ENCODE measurements at regions not wholly inside any gene's neighbourhood (a gene's known extent, or its start where the extent isn't known, plus 50 kb on each side); places are given as distances from the start of the nearest gene placed in this dataset.
"Not testable (repeated sequence)": the region's sequence is repeated elsewhere in the genome, so short reads cannot be mapped to it uniquely, and the experiment has no call there.

DNA sequence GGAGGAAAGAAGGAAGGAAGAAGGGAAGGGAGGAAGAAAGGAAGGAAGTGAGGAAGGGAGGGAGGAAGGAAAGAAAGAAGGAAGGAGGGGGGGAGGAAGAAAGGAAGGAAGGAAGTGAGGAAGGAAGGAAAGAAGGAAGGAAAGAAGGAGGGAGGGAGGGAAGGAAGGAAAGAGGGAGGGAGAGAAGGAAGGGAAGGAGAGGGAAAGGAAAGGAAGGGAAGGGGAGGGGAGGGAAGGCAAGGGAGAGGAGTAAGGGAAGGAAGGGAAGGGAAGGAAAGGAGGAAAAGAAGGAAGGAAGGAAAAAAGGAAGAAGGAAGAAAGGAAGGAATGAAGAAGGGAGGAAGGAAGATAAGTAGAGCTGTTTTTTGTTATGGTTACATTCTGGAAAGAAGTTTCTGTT lies 141.2 kb downstream of the LRRC3B start:
- DNase-seq (ENCODE audit: low spot score) = no peak

DNA sequence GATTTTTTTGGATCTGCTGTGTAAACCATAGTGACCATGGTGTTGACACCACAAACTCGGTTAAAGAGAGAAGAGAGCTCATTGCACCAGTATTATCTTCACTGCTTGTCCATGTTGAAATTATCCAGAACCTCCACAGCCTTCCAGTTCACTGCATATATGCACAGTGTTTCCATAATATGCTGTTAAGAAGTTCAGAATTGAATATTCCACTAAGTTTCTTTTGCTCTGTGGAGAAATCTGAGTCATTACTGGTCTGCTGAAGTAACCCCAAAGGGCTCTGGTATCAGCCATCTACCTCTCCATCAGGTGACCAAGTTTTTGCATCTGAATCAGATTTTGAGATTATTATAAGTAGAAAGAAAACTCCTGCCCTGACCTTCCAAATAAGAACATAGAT lies 143.5 kb downstream of the LRRC3B start:
- no peak for DNase-seq (ENCODE audit: low spot score)

DNA sequence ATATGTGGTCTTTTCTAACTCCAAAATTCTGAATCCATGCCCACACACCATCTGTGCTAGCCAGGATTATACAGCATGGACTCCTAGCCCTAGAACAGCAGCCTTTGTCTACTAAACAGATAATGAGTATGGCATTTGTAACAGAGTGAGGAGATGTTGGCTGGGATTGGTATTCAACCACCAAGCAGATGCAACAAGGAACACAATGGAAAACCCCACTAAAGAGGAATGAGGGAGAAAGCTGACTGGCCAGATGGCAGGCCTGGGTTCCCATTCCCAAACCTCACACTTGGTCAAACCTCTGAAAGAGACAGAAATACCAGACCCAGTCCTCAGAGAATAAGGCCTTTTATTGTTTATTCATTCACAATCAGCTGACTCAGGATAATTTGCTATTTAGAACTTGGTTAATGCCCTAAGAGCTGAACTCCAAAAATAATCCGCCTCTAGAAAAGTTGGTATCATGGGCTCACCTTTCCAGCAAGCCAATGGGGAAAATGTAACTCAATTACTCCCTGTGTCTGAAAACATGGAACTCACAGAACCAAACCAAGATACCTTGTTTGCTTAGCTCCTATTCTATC lies 145.6 kb downstream of the LRRC3B start:
- no peak for DNase-seq (ENCODE audit: low spot score)

DNA sequence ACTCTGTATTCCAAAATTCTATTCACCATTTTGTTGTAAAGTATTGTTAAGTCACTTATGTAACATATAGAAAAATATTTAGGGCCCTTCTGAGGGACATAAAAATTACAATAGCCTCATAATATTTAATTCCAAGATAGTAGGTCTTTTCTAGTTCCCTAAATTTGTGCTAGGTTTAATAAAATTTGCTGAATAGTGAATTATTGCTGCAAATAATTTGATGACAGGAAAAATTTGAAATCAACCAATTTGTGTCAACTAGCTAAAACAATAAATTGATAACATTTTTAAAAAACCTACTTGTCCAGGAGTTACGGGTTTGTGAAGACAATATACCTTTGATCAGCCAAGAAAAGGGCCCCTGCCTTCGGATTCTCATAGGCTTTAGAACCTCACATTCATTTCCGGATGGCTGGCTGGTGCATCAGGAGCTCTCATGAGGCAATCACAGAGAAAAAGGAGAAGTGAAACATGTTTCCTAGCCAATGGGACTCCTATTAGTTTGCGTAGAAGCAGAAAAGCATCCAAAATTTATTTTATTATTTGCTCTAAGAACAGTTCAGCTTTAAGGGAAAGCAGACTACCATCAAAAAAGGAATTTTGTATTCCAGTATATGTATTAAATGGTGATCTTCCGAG lies 177.2 kb downstream of the LRRC3B start:
- DNase-seq (ENCODE audit: low spot score) = no peak

DNA sequence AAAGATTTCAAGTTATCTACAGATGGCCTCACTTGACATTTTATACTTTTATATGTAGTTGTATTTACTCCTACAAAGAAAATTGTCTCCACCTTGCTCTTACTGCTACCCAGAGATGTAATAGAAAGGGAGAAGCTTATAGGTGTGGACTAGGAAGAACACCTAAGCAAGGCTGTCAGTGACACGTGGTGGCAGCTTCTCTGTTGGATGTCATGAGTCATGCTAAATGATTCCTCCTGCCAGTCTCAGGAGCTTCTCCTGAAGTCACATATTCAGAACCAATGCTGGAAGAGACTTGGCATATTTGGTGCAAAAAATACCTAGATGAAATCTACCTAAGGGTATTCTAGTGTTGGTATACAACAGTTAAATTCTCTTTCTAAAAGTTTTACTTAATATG lies 184.7 kb downstream of the LRRC3B start:
- no peak for DNase-seq (ENCODE audit: low spot score)

DNA sequence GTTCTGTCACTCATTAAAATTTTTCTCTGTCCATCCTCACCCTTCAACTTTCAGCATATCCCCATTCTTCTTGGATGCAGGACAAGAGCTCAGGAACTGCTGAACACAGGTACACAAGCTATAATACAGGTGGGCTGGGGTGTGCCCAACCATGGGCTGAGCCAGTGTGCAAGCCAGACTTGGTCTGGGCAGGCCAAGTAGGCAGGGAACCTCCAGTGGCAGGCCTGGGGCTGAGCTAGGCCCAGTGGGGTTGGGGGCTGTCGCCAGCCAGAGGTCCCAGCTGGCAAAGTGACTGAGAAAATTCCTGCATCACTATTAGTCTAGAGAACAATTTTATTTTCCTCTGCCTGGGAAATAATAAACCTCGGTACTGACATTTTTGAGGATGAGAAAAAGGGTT lies 202.9 kb downstream of the LRRC3B start:
- DNase-seq (ENCODE audit: low spot score) = no peak

DNA sequence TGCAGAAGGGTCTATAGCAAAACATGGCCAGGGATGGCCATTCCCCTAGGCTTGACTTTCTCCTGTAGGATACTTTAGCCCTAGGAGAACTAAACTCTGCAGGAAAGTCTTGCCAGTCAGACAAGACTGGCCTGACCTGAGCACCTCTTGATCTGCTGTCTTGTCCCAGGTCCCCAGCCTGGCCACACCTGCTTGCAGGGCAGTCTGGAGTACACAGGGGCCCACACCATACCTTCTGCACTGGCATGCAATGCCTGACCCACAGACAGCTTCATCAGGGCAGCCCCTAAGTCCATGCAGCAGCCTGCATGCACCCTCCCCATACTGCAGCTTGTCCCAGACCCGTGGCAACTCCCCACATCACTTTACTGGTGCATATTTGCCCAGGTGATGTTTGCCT lies 204.6 kb downstream of the LRRC3B start:
- no peak for DNase-seq (ENCODE audit: low spot score)

DNA sequence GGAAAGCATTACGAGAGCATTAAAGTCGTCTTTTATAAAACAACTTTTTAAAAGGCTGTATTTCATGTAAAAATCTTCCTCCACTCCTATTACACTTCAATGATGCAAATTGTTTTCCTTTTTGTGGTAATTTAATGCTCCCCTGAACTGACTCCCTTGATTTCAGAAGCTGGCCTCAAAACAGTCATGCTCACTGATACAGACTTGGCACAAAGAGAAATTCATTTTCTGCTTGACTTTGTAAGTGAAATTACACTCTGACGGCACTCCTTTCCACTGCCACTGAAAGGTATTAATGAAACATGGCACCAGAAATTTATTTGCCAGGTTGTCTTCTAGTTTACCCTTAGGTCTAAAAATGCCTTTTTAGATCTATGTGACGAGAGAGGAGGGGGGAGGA lies 215.5 kb downstream of the LRRC3B start:
- no peak for DNase-seq (ENCODE audit: low spot score)

DNA sequence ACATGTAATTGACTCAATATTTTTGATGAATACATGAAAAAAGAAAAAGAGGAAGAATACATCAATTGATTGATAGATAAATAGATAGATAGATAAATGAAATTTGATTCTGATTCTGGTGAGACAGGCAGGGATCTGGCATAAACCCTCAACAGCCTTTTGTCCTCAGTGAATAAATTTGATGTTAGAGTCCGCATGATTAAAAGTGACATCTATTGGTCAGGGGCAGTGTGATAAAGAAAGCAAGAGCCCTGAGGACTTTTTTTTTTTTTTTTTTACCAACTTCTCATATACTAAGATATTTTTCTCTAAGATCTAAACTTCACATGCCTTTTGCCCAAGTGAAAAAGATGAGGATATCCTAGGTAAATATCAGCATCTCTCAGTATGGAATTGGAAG lies 216.4 kb downstream of the LRRC3B start:
- no peak for DNase-seq (ENCODE audit: low spot score)

DNA sequence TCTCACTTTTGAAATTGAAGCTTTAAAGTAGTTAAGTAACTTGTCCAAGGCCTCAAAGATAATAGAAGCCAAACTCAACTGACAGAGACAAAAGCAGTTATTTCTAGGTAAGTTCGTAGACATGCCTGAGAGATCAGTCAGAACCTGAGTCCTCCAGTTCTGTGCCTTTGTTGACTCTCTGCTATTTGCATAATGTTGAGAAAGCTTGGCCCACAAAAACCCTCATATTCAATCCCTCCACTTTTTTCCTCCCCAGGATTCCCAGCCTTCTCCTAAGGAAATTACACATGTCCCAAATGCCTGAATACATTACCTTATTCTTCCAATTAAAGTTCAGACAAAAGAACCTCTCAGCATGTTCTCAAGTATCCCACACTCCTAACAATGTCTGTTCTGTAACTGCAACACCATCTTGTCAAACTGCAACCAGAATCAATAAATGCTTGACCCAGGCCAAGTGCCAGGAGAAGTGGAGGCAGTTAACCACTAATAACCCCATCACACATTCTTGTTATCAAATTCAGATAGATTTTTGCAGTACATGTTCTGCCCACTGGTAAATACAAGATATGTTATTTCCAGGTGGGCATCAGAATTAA lies 217.8 kb downstream of the LRRC3B start:
- no peak for DNase-seq (ENCODE audit: low spot score)

DNA sequence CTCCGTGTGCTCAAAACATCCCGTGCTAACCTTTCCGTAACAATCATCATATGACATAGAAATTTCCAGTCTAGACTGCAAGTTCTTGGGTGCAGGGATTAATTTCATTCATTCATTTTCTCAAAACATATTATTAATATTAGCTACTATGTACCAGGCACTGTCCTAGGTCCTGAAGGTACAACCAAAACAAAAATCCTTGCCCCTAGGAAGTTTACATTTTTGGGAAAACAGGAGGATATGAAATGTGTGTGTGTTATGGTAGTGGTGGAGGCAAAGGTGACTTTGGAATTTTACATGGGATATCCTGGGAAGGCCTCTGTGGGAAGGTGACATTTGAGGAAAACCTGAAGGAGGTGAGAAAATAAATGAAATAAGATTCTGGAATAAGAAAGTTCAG lies 222.6 kb downstream of the LRRC3B start:
- no peak for DNase-seq (ENCODE audit: low spot score)

DNA sequence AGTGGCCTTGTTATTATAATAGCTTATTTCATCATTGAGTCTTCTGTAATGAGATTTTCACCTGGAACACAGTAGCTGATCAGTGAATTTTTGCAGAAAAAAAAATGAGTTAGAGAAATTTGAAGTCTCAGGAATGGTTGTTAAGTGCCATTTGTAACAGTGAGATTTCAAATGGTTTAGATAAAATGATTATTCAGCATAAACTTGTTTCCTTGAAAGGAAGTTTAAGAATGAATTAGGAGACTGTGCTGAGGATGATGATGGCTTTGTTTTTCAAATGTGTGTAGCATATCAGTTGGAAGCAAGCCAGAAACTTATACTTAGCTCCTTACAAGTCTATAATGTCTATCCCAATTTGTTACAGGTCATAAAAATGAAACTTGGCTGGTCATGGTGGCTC lies 225.1 kb downstream of the LRRC3B start:
- no peak for DNase-seq (ENCODE audit: low spot score)

DNA sequence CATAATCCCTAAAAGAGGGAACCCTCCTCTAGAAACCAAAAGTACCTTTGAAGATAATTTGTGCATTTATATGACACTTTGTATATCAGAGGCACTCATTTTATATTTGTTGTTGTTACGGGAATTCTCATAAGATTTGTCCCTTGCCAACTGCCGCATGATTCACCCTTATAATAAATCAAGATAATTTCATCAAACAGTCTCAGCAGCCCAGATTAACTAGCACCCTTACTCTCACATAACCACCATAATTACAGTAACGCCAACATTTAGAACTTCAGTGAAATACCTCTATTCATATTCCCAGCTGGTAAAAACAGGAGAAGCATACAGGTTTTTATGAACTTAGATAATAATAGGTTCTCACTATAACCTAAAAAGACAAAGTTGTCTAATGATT lies 271.9 kb downstream of the LRRC3B start:
- DNase-seq (ENCODE audit: low spot score) = no peak

DNA sequence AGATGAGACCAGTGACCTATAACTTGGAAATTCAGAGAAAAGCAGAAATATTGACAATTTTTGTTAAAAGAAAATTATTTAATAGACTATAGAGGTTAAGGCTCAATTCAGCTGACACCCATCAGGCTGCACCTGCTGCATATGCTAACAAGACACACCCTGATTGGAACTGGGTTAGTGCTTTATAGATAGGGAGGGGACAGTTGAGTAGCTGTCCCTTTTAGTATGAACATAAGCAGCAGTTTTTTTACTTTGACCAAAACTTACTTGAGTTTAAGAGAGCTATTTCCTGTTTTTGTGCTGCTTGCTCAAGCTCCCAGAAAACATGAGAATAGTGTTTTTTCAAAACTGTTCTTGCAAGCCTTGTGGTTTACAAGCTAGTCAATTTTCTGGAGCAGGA lies 292.6 kb downstream of the LRRC3B start:
- DNase-seq (ENCODE audit: low spot score) = no peak

DNA sequence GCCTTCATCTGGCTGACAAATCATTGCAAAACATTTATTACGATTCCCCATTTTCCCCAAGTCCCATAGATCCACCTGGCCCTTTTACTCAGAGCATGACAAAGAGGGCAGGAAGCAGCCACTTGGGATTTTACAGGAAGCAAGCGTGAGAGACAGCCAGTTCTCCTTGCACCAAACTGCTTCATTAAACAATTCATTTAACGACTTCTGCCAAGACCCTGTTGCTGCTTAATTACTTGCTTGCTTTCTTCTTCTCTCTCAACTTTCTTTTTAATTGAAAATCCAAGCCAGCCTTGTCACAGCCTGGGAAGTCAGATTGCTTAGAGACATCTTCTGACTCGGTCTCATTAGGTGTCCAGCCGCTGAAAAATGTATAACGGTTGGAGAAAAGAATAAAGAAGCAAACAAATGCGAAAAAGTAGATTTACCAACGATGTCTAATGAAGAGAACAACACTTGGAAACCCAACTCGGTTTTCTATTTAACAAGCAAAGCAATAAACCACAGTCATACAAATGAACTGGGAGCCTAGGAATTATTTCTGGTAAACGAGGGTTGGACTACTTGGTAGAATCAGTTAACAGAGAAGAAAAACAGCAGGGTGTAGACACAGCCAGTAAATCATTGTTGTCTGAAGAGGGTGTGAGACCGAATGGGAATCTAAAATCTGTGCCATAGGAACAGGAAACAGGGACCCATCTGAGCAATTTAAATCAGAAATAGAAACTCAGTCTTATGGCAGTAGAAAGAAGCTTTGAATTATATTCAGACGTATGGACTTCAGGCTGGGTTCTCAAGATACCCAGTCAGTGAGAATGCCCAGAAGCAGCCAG lies 298.3 kb downstream of the LRRC3B start:
- DNase-seq (ENCODE audit: low spot score) = no peak

DNA sequence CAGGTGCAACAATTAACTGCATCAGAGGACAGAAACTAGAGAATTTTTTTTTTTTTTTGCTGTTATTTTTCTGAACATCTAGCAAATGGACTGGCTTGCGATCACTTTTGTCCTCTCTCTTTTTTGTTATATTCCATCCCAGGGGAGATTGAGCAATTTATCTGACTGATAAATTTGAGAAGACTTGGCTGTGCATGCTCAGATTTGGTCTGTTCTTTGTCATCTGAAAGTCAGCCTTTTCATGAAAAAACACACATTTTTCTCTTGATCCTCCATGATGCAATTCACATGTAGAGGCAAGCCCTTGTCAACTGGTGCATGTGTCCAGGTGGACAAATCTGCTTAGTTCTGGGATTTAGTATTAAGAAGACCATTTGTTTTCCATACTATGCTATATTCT lies 309.3 kb downstream of the LRRC3B start:
- no peak for DNase-seq (ENCODE audit: low spot score)

DNA sequence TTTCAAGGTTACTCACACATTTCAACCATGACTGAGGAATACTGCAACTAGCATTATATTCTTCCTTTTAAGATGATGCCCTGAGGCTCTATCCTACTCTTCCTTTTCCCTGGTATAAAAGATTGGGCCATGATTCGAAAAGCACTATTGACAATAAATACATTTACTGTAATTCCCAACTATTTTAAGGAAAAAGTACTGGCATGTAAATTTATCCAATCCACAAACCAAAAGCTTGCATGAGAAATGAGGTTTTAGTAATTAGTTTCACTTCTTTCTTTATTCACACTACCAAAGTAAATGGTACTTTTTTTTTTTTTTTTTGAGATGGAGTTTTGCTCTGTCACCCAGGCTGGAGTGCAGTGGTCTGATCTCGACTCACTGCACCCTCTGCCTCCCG lies 310.2 kb downstream of the LRRC3B start:
- no peak for DNase-seq (ENCODE audit: low spot score)

DNA sequence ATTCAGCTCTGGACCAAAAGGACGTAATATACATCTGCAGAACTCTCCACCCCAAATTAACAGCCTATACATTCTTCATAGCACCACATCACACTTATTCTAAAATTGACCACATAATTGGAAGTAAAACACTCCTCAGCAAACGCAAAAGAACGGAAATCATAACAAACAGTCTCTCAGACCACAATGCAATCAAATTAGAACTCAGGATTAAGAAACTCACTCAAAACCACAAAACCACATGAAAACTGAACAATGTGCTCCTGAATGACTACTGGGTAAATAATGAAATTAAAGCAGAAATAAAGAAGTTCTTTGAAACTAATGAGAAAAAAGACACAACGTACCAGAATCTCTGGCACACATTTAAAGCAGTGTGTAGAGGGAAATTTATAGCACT lies 322.9 kb downstream of the LRRC3B start:
- DNase-seq (ENCODE audit: low spot score) = not testable (repeated sequence)

DNA sequence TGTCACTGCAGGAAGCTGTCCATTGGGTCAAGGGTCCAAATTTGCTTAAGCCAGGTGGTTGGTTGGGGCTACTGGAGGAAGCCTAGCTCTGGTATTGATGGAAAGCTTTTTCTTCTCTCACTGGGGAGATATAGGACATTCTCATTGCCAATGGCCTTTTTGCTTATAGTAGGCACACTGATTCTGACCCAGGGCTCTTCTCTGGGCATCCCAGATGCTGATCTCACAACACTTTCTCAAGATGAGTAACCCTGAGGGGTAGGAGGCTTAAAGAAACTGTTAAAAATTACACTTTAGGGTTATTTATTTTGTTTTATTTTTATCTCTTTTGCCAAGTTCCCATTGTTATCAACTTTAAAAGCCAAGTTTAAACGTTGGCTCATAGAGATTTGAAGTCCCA lies 337.8 kb downstream of the LRRC3B start:
- DNase-seq (ENCODE audit: low spot score) = no peak

DNA sequence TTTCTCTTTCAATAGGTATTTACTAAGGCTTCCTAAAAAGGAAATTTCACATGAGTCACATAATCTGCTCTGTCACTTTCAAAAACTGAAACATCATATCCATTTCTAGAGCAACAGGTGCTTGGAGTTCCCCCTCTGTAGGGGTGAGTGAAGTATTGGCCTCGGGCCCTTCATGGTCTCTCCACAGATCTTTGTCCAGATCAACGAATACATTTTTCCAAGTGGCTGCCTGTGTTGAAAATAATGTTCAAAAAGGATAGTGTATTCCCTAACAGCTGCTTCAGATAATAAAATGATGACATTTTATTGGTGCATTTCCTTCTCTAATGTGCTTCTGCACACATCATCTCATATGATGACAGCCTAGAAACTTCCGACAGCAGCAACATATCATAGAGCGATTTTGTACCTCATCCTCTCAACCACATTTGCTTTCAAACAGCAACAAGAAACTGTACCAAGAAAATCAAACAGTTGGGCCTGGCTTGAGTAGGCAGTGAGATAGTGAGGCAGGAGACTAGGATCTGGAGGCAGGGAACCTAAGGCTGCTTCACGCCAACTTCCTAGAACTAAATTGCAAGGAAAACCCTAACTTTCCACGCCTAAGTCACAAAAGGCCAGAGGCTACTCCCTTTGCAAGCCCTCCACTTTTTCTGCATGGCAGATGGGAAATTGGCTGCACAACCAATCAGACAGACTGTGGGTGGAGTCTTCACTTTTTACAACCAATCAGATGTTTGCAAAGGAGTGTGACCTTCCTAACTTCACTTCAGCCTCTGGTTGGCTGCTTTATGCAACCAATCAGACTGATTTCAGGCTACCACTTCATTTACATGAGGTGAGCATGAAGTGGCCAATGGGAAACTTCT lies 340.2 kb downstream of the LRRC3B start:
- peak; percentile 47 for DNase-seq (ENCODE audit: low spot score)

DNA sequence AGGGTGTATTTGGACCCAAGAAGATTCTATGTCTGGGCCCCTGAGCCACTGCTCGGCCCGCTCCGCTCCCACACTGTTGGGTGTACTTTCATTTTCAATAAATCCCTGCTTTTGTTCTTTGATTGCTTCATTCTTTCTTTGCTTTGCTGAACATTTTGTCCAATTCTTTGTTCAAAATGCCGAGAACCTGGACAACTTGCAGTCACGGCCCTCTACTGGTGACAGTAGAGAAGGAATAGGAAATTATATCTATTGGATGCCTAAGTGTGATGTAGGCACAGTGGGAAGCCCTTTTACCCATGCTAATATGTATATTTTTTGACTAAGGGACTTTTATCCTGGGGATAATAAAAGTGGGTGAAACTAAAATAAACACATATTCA lies 340.8 kb downstream of the LRRC3B start:
- peak; percentile 19 for DNase-seq (ENCODE audit: low spot score)

DNA sequence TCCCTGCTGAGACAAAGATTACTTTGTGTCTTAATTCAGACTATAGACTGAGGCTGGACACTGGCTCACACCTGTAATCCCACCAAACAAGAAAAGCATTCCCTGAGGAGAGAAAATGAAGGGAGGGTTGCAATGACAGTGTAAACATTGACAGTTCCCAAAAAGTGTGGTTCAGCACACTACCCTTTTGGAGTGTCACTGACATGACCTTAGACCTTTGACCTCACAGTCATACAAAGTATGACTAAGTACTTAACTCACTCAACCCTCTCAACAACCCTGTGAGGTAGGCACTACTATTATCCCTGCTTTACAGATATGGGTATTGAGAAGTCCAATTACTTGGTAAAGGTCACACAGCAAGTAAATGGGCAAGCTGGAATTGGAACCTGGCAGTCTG lies 341.7 kb downstream of the LRRC3B start:
- DNase-seq (ENCODE audit: low spot score) = no peak

Data from NAMALWA (cell line).